SK-N-SH treated with all-trans-retinoic acid at 6 μM for 48 hours (cell line): ENCODE measurements at regions not wholly inside any gene's neighbourhood (a gene's known extent, or its start where the extent isn't known, plus 50 kb on each side); places are given as distances from the start of the nearest gene placed in this dataset.

ENCODE experiments used
- ATAC-seq: fragments of 200-7000 bp; cut with Tn5 transposase; 3 replicates; pipeline ENCODE4 v1.9.1; 2020; ENCODE audit warnings: mild to moderate bottlenecking, moderate library complexity
- ARNTL ChIP-seq: fragments of 450-650 bp; formaldehyde crosslinking; IDR thresholded peaks from 2 replicates; pipeline ENCODE4 v1.5.0; 2020; ENCODE audit warnings: low read depth, mild to moderate bottlenecking, moderate library complexity, borderline replicate concordance
- BACH2 ChIP-seq: fragments of 250-450 bp; sonication (Bioruptor Pico); IDR thresholded peaks from 2 replicates; pipeline ENCODE4 v1.9.0; 2021; ENCODE audit warnings: mild to moderate bottlenecking, borderline replicate concordance
- CREB5 ChIP-seq: fragments of 250-450 bp; sonication (Bioruptor Pico); IDR thresholded peaks from 2 replicates; pipeline ENCODE4 v1.5.1; 2020; ENCODE audit warnings: low read depth, mild to moderate bottlenecking, moderate library complexity
- CSDC2 ChIP-seq: fragments of 250-450 bp; sonication (Bioruptor Pico); IDR thresholded peaks from 2 replicates; pipeline ENCODE4 v1.5.0; 2020; ENCODE audit warnings: mild to moderate bottlenecking, moderate library complexity
- ESRRG ChIP-seq: fragments of 250-450 bp; sonication (Bioruptor Pico); IDR thresholded peaks from 2 replicates; pipeline ENCODE4 v1.6.1; 2021; ENCODE audit warnings: mild to moderate bottlenecking
- GLIS3 ChIP-seq: fragments of 250-450 bp; sonication (Bioruptor Pico); IDR thresholded peaks from 2 replicates; pipeline ENCODE4 v1.5.0; 2020; ENCODE audit warnings: mild to moderate bottlenecking, moderate library complexity
- ISL1 ChIP-seq: fragments of 250-450 bp; sonication (Bioruptor Pico); IDR thresholded peaks from 2 replicates; pipeline ENCODE4 v2.1.2; 2022; ENCODE audit warnings: mild to moderate bottlenecking, moderate library complexity
- OSR1 ChIP-seq: fragments of 250-450 bp; sonication (Bioruptor Pico); IDR thresholded peaks from 2 replicates; pipeline ENCODE4 v1.8.0; 2022; ENCODE audit warnings: moderate library complexity, mild to moderate bottlenecking, inconsistent platforms
- PATZ1 ChIP-seq: fragments of 250-450 bp; sonication (Bioruptor Pico); IDR thresholded peaks from 2 replicates; pipeline ENCODE4 v1.8.0; 2020; ENCODE audit warnings: mild to moderate bottlenecking, moderate library complexity, borderline replicate concordance
- POU6F1 ChIP-seq: fragments of 250-450 bp; sonication (Bioruptor Pico); IDR thresholded peaks from 2 replicates; pipeline ENCODE4 v1.8.0; 2021; ENCODE audit warnings: low read depth, mild to moderate bottlenecking, moderate library complexity, borderline replicate concordance
- PPARA ChIP-seq: fragments of 250-450 bp; sonication (Bioruptor Pico); IDR thresholded peaks from 2 replicates; pipeline ENCODE4 v1.5.0; 2020; ENCODE audit warnings: mild to moderate bottlenecking, borderline replicate concordance
- RARB ChIP-seq: fragments of 250-450 bp; sonication (Bioruptor Pico); IDR thresholded peaks from 2 replicates; pipeline ENCODE4 v1.8.0; 2021; ENCODE audit warnings: mild to moderate bottlenecking, moderate library complexity
- SNAI2 ChIP-seq: fragments of 250-450 bp; sonication (Bioruptor Pico); IDR thresholded peaks from 2 replicates; pipeline ENCODE4 v1.5.0; 2020; ENCODE audit warnings: mild to moderate bottlenecking, moderate library complexity
- TCF4 ChIP-seq: fragments of 250-450 bp; sonication (Bioruptor Pico); IDR thresholded peaks from 2 replicates; pipeline ENCODE4 v1.8.0; 2021; ENCODE audit warnings: mild to moderate bottlenecking, moderate library complexity, borderline replicate concordance
- TOX ChIP-seq: fragments of 250-450 bp; sonication (Bioruptor Pico); IDR thresholded peaks from 2 replicates; pipeline ENCODE4 v1.8.0; 2021; ENCODE audit warnings: mild to moderate bottlenecking, moderate library complexity, borderline replicate concordance
- ZC3H10 ChIP-seq: fragments of 250-450 bp; sonication (Bioruptor Pico); IDR thresholded peaks from 2 replicates; pipeline ENCODE4 v1.5.1; 2021; ENCODE audit warnings: mild to moderate bottlenecking, moderate library complexity
- ZFP3 ChIP-seq: fragments of 250-450 bp; sonication (Bioruptor Pico); IDR thresholded peaks from 2 replicates; pipeline ENCODE4 v1.5.0; 2020; ENCODE audit warnings: mild to moderate bottlenecking, moderate library complexity
- ZNF565 ChIP-seq: fragments of 450-650 bp; formaldehyde crosslinking; conservative IDR thresholded peaks from 2 replicates; pipeline ENCODE4 v1.5.0; 2020; ENCODE audit warnings: low read depth, mild to moderate bottlenecking, moderate library complexity
- ZNF8 ChIP-seq: fragments of 450-650 bp; formaldehyde crosslinking; IDR thresholded peaks from 2 replicates; pipeline ENCODE4 v1.5.0; 2020; ENCODE audit warnings: mild to moderate bottlenecking, moderate library complexity

GRCh38 chr7:26506196-26506595 is 214.5 kb downstream of the SNX10 start:
- TF ChIP-seq ARNTL (CRISPR knock-in tag) (no peak), ESRRG (CRISPR knock-in tag) (no peak), ZC3H10 (CRISPR knock-in tag) (no peak), ZNF565 (CRISPR knock-in tag) (no peak), ISL1 (CRISPR knock-in tag) (no peak), BACH2 (CRISPR knock-in tag) (no peak), GLIS3 (CRISPR knock-in tag) (no peak), OSR1 (CRISPR knock-in tag) (no peak), PATZ1 (no peak), TCF4 (no peak), ZFP3 (CRISPR knock-in tag) (no peak), CSDC2 (no peak), ZNF8 (CRISPR knock-in tag) (no peak)
- ATAC-seq: no peak

- no peak for TF ChIP-seq ZNF565 (CRISPR knock-in tag)
- TF ChIP-seq ISL1 (CRISPR knock-in tag): no peak
- TF ChIP-seq CSDC2: no peak
- TF ChIP-seq ZNF8 (CRISPR knock-in tag): no peak
- no peak for TF ChIP-seq OSR1 (CRISPR knock-in tag)
- TF ChIP-seq CREB5: no peak
- no peak for ATAC-seq
Measured at GRCh38 chr7:26507108-26507987, 215.7 kb downstream of the SNX10 start.

GRCh38 chr7:26508481-26508880 is 216.8 kb downstream of the SNX10 start:
- no peak for ATAC-seq
- no peak for TF ChIP-seq TOX (CRISPR knock-in tag)

GRCh38 chr7:26508917-26509316 is 217.3 kb downstream of the SNX10 start:
- no peak for TF ChIP-seq RARB (CRISPR knock-in tag)
- no peak for TF ChIP-seq OSR1 (CRISPR knock-in tag)
- no peak for TF ChIP-seq ZC3H10 (CRISPR knock-in tag)
- TF ChIP-seq TCF4: no peak
- no peak for TF ChIP-seq PPARA (CRISPR knock-in tag)
- no peak for TF ChIP-seq POU6F1 (CRISPR knock-in tag)
- TF ChIP-seq ISL1 (CRISPR knock-in tag): no peak
- no peak for TF ChIP-seq ARNTL (CRISPR knock-in tag)
- TF ChIP-seq ZNF8 (CRISPR knock-in tag): no peak
- TF ChIP-seq ZNF565 (CRISPR knock-in tag): no peak
- no peak for TF ChIP-seq CREB5
- TF ChIP-seq SNAI2 (CRISPR knock-in tag): no peak
- TF ChIP-seq TOX (CRISPR knock-in tag): no peak
- ATAC-seq: no peak
